ENCODE measurements at regions not wholly inside any gene's neighbourhood (a gene's known extent, or its start where the extent isn't known, plus 50 kb on each side); places are given as distances from the start of the nearest gene placed in this dataset.

DNA sequence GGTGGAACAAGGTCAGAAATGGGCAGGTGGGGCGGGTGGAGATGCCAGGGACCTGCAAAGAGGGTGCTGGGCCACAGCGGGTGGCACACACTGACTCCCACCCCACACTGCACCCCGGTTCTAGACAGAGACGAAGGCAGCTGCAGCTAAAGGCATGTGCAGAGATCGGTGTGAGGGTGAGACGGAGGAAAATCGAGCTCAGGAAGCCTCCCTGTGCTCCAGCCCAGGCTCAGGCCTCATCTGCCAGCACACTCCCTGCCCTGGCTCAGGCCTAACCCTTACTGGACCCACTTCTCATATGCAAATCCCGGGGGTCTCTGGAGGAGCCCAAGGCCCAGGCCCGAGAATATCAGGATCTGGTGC is 130.8 kb upstream of the PPP1R26 start:
- H3K4me3 ChIP-seq (ENCODE audit: control insufficient read depth, low read depth, low read length) = no peak overlapping the region
- DNase-seq (ENCODE audit: low read depth) = no peak
- TF ChIP-seq, protein P1, sequence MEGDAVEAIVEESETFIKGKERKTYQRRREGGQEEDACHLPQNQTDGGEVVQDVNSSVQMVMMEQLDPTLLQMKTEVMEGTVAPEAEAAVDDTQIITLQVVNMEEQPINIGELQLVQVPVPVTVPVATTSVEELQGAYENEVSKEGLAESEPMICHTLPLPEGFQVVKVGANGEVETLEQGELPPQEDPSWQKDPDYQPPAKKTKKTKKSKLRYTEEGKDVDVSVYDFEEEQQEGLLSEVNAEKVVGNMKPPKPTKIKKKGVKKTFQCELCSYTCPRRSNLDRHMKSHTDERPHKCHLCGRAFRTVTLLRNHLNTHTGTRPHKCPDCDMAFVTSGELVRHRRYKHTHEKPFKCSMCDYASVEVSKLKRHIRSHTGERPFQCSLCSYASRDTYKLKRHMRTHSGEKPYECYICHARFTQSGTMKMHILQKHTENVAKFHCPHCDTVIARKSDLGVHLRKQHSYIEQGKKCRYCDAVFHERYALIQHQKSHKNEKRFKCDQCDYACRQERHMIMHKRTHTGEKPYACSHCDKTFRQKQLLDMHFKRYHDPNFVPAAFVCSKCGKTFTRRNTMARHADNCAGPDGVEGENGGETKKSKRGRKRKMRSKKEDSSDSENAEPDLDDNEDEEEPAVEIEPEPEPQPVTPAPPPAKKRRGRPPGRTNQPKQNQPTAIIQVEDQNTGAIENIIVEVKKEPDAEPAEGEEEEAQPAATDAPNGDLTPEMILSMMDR (conservative IDR thresholded peaks at IDR 0.05; ENCODE audit: control insufficient read depth, insufficient read depth, low read depth, low read length) = no peak

DNA sequence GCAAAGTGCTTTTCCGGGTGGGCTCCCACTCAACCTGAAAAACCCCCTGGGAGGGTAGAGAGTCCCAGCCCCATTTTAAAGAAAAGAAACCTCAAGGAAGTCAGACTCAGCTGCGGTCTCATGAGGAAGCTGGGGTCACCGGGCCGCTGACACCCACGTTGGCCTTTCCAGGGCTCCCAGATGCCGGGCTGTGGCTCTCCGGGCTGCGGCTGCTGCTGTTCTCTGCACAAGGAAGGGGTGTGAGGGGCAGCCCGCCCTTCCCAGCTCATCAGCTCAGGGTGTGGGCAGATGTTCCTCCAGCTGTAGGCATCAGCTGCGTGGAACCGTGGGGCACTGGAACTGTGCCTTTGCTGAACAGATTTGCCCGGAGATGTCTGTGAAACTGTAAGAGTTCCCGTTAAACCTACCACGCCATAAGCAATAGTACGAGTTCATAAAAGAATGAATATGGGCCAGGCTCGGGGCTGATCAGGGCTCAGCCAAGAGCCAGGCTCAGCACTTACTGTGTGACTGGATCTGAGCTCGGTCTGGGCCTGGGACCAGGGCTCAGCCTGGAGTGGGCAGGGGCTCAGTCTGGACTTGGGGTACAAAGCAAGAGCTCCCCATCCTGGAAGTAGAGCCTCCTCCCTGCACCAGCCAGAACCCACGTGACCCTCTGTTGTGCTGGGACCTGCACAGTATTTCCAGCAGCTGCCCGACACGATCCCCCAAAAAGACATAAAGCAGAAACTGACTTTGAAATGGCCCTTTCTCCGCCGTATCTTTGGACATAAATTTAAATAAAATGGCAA is 130.2 kb upstream of the PPP1R26 start:
- TF ChIP-seq, protein P1 (conservative IDR thresholded peaks at IDR 0.05; ENCODE audit: control insufficient read depth, insufficient read depth, low read depth, low read length) = no peak
- H3K4me3 ChIP-seq (ENCODE audit: control insufficient read depth, low read depth, low read length) = no peak overlapping the region
- DNase-seq (ENCODE audit: low read depth) = no peak

DNA sequence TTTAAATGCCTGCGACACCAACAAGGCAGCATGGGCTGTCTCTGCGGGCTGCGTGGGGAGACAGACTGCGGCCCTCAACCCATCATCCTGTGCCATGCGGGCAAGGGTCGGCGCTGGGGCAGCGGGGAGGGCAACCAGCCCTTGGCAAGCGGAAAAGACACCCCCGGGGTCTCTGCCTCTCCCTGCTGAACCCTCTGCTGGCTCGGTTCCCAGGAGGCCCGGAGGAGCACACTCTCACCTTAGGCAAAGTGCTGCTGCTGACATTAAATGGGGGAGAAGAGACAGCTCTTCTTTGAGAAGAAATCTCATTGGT is 129.6 kb upstream of the PPP1R26 start:
- TF ChIP-seq, protein P1 (conservative IDR thresholded peaks at IDR 0.05; ENCODE audit: control insufficient read depth, insufficient read depth, low read depth, low read length) = no peak
- DNase-seq (ENCODE audit: low read depth) = no peak
- no peak overlapping the region for H3K4me3 ChIP-seq (ENCODE audit: control insufficient read depth, low read depth, low read length)

DNA sequence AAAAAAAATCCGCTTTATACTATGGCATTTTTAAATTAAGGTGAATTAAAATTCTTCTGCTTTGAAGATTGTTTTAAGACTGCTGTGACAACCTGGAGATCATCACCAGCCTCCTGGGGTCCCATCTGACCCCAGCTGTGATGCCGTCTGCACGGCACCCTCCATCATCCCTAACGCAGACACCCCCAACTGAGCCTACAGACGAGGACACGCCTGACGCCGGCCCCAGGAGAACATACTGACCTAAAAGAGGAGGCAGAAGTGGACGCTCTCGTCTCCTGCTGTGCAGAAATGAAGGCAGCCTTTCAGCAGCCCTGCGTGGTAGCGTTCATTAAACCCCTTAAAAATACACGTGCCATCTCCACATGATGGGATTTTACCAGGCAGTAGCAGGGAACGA is 125.6 kb upstream of the PPP1R26 start:
- TF ChIP-seq, protein P1 (conservative IDR thresholded peaks at IDR 0.05; ENCODE audit: control insufficient read depth, insufficient read depth, low read depth, low read length) = no peak
- H3K4me3 ChIP-seq (ENCODE audit: control insufficient read depth, low read depth, low read length) = no peak overlapping the region
- DNase-seq (ENCODE audit: low read depth) = no peak

DNA sequence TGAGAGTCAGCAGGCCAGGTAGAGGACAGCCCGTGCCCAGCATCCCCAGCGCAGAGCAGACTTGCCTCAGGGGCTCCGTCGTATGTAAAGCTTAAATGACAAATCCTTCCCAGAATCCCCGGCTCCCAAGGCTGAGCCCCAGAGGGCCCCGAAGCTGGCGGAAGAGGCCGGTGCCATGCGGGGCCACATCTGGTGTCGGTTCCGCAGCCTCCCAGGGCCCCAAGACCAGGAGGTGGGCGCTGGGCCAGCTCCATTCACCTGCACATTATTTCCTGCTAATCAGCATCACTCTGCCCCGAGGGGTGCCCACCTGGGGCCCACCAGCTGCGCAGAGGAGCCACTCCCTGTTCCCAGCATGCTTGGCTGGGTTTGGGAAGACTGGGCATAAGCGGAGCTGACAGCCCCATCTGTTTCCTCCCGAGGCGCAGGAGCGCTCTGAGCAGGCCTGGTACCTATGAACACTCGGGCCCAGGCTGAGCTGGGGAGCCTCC is 124.0 kb upstream of the PPP1R26 start:
- H3K4me3 ChIP-seq (ENCODE audit: control insufficient read depth, low read depth, low read length) = no peak overlapping the region
- no peak for DNase-seq (ENCODE audit: low read depth)
- TF ChIP-seq, protein P1 (conservative IDR thresholded peaks at IDR 0.05; ENCODE audit: control insufficient read depth, insufficient read depth, low read depth, low read length) = no peak

DNA sequence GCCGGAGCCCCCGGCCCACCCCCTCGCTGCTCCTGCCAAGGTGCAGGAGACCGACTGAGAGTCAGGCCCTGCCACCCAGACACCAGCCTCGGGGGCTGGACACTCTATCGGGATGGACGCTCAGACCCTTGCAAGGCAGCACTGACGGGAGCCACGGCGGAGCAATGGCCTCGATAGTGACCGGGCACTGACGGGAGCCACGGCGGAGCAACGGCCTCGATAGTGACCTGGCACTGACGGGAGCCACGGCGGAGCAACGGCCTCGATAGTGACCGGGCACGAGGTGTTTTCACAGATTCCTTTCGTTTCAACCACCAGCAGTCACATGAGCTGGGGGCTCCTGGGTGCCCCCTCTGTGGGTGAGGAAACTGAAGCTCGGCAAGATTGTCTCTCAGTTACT is 123.6 kb upstream of the PPP1R26 start:
- DNase-seq (ENCODE audit: low read depth) = no peak
- TF ChIP-seq, protein P1 (conservative IDR thresholded peaks at IDR 0.05; ENCODE audit: control insufficient read depth, insufficient read depth, low read depth, low read length) = no peak

More for the DNA sequence above, 123.6 kb upstream of the PPP1R26 start:
- no peak overlapping the region for H3K4me3 ChIP-seq (ENCODE audit: control insufficient read depth, low read depth, low read length)

All from fibroblast of mammary gland (primary cell).